Panc1 (cell line): ENCODE measurements at regions not wholly inside any gene's neighbourhood (a gene's known extent, or its start where the extent isn't known, plus 50 kb on each side); places are given as distances from the start of the nearest gene placed in this dataset.

Experiments
- ATAC-seq: fragments of 200-7000 bp; cut with Tn5 transposase; 2 replicates; pipeline ENCODE4 v1.9.1; 2020; ENCODE audit warnings: mild to moderate bottlenecking, moderate library complexity
- BruUV-seq: library from RNA; stranded (reverse); fragments of 400-500 nt; replicated peaks from 2 replicates; lab custom pipeline; 2021; lab: Mats Ljungman, UMichigan
- CTCF ChIA-PET: fragments of 300-600 bp; sonication (Branson Sonifier 250); formaldehyde crosslinking; loops from one replicate; lab custom pipeline; 2022; ENCODE audit warnings: antibody characterized with exemption; lab: Charles Lee
- POLR2A ChIA-PET: fragments of 300-600 bp; sonication (Branson Sonifier 250); formaldehyde crosslinking; loops from one replicate; lab custom pipeline; 2022; ENCODE audit warnings: antibody characterized with exemption; lab: Charles Lee
- DNase-seq: peaks from one replicate; pipeline ENCODE4 v3.0.0-alpha.2; 2010; ENCODE audit warnings: low read depth, low spot score
- H3K27ac ChIP-seq: 2 replicates; pipeline ENCODE4 v1.5.1; 2011; ENCODE audit warnings: mild to moderate bottlenecking, low read length, inconsistent platforms
- H3K27me3 ChIP-seq: fragments of 200-500 bp; sonication (Bioruptor generic); 2 replicates; pipeline ENCODE4 v1.6.0; 2014; ENCODE audit warnings: low read length, inconsistent platforms; ENCODE audit not compliant: control insufficient read depth, insufficient read depth
- H3K36me3 ChIP-seq: fragments of 200-500 bp; sonication (Bioruptor generic); 2 replicates; pipeline ENCODE4 v1.5.1; 2014; ENCODE audit warnings: inconsistent platforms, mild to moderate bottlenecking, low read length, moderate library complexity; ENCODE audit not compliant: control insufficient read depth, insufficient read depth
- H3K4me1 ChIP-seq: 2 replicates; pipeline ENCODE4 v1.5.1; 2011; ENCODE audit warnings: inconsistent platforms, mild to moderate bottlenecking, low read length, moderate library complexity; ENCODE audit not compliant: control insufficient read depth, insufficient read depth
- H3K4me3 ChIP-seq, 2 experiments: 2 replicates each; pipeline ENCODE4 v1.5.1; 2011 to 2012; ENCODE audit warnings: low read depth in 2 of 2, low read length in 2 of 2, mild to moderate bottlenecking in 2 of 2, inconsistent platforms in 1 of 2, moderate library complexity in 1 of 2
- H3K9me3 ChIP-seq: fragments of 200-500 bp; sonication (Bioruptor generic); 2 replicates; pipeline ENCODE4 v1.5.1; 2014; ENCODE audit warnings: low read depth, mild to moderate bottlenecking, inconsistent platforms, low read length, moderate library complexity; ENCODE audit not compliant: control insufficient read depth, insufficient read depth
- POLR2AphosphoS5 ChIP-seq: IDR thresholded peaks from 2 replicates; pipeline ENCODE4 v1.6.1; 2012; ENCODE audit warnings: mild to moderate bottlenecking, low read depth, low read length, moderate library complexity
- SIN3A ChIP-seq: IDR thresholded peaks from 2 replicates; pipeline ENCODE4 v1.6.1; 2012; ENCODE audit warnings: low read depth, mild to moderate bottlenecking, low read length, moderate library complexity, borderline replicate concordance; ENCODE audit not compliant: insufficient read depth
- TCF7L2 ChIP-seq: IDR thresholded peaks from 2 replicates; pipeline ENCODE4 v1.6.1; 2011; ENCODE audit warnings: mild to moderate bottlenecking, low read depth, low read length, inconsistent platforms
- in situ Hi-C: cut with HindIII; loops from 2 replicates; pipeline ENCODE4 v1.10.0; 2016; ENCODE audit warnings: low sequenced_read_pairs, low pct_unique_long_range_greater_than_20kb
- intact Hi-C: fragments of 100-400 bp; cut with micrococcal nuclease; formaldehyde crosslinking; loops from one replicate; pipeline ENCODE4 v1.10.0; 2022; ENCODE audit not compliant: unreplicated experiment
- TF ChIP-seq, protein P1 (sequence below): fragments of 450-650 bp; IDR thresholded peaks from 2 replicates; pipeline ENCODE4 v1.5.1; 2017; ENCODE audit warnings: mild to moderate bottlenecking
- TF ChIP-seq, protein P2 (sequence below), 2 experiments: IDR thresholded peaks; 2 replicates each; pipeline ENCODE4 v1.6.1; 2011 to 2012; ENCODE audit warnings: low read depth in 2 of 2, control low read depth in 1 of 2, low read length in 1 of 2, mild to moderate bottlenecking in 1 of 2, moderate library complexity in 1 of 2; ENCODE audit not compliant: insufficient read depth in 1 of 2

DNA sequence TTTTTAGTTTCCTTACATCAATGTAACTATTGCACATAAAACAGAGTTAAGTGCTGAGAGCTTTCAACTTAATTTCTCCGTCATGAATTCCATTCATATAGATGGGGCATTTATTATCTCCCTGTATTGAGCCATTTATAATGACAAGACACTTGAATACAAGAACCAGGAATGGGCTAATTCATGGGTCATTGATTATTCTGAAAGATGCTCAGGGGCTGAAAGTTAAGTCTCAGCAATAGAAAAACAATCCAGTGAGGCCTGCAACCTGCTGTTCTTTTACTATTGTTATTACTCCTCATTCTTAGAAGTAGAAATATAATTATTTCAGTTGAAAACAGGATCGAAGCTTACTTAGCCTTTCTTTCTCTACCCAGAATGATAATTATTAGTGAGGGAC is 307.7 kb downstream of the MMUT start:
- BruUV-seq = no TSS peak
- intact Hi-C loops = no loop called here
- TF ChIP-seq POLR2AphosphoS5 (no peak), TCF7L2 (no peak), SIN3A (no peak)
- TF ChIP-seq, protein P1, sequence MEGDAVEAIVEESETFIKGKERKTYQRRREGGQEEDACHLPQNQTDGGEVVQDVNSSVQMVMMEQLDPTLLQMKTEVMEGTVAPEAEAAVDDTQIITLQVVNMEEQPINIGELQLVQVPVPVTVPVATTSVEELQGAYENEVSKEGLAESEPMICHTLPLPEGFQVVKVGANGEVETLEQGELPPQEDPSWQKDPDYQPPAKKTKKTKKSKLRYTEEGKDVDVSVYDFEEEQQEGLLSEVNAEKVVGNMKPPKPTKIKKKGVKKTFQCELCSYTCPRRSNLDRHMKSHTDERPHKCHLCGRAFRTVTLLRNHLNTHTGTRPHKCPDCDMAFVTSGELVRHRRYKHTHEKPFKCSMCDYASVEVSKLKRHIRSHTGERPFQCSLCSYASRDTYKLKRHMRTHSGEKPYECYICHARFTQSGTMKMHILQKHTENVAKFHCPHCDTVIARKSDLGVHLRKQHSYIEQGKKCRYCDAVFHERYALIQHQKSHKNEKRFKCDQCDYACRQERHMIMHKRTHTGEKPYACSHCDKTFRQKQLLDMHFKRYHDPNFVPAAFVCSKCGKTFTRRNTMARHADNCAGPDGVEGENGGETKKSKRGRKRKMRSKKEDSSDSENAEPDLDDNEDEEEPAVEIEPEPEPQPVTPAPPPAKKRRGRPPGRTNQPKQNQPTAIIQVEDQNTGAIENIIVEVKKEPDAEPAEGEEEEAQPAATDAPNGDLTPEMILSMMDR = no peak
- TF ChIP-seq, protein P2, sequence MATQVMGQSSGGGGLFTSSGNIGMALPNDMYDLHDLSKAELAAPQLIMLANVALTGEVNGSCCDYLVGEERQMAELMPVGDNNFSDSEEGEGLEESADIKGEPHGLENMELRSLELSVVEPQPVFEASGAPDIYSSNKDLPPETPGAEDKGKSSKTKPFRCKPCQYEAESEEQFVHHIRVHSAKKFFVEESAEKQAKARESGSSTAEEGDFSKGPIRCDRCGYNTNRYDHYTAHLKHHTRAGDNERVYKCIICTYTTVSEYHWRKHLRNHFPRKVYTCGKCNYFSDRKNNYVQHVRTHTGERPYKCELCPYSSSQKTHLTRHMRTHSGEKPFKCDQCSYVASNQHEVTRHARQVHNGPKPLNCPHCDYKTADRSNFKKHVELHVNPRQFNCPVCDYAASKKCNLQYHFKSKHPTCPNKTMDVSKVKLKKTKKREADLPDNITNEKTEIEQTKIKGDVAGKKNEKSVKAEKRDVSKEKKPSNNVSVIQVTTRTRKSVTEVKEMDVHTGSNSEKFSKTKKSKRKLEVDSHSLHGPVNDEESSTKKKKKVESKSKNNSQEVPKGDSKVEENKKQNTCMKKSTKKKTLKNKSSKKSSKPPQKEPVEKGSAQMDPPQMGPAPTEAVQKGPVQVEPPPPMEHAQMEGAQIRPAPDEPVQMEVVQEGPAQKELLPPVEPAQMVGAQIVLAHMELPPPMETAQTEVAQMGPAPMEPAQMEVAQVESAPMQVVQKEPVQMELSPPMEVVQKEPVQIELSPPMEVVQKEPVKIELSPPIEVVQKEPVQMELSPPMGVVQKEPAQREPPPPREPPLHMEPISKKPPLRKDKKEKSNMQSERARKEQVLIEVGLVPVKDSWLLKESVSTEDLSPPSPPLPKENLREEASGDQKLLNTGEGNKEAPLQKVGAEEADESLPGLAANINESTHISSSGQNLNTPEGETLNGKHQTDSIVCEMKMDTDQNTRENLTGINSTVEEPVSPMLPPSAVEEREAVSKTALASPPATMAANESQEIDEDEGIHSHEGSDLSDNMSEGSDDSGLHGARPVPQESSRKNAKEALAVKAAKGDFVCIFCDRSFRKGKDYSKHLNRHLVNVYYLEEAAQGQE (IDR thresholded peaks at IDR 0.05; ENCODE audit: insufficient read depth in 1 of 2, low read depth in 2 of 2, low read length in 1 of 2) = no peak
- Histone ChIP-seq H3K27ac (no peak overlapping the region), H3K36me3 (no peaks in the 10 kb centered on the region), H3K4me3 (no peak overlapping the region), H3K4me1 (no peaks in the 10 kb centered on the region), H3K9me3 (no peaks in the 10 kb centered on the region), H3K27me3 (no peaks in the 10 kb centered on the region)
- ChIA-PET POLR2A (no interaction called here), CTCF (no interaction called here)
- DNase-seq (no peak), ATAC-seq (no peak)
- in situ Hi-C loops = no loop called here

DNA sequence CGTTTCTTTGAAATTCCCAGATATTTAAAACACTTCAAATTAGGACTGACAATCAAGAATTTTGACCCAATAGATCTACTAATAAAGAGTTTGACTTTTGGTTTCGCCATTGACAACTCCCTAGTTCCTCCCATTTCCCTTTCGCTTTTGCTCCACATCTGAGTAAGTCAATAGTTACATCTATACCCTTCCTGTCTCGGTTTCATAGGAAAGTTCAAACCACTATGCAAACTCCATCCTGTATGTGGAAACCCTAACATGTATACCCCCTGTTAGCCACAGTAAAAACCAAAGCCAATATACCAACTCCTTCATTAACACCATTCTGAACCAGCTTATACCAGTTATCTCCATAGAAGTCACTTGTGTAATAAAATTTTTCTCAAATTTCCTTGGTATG is 311.1 kb downstream of the MMUT start:
- BruUV-seq = no TSS peak
- in situ Hi-C loops (no loop called here), intact Hi-C loops (no loop called here)
- no peaks in the 10 kb centered on the region for H3K4me1 ChIP-seq
- no peaks in the 10 kb centered on the region for H3K9me3 ChIP-seq
- ChIA-PET CTCF (no interaction called here), POLR2A (no interaction called here)
- H3K27ac ChIP-seq = no peak overlapping the region
- no peak for TF ChIP-seq SIN3A
- TF ChIP-seq, protein P2 (IDR thresholded peaks at IDR 0.05; ENCODE audit: insufficient read depth in 1 of 2, low read depth in 2 of 2, low read length in 1 of 2) = no peak
- no peak for TF ChIP-seq POLR2AphosphoS5
- TF ChIP-seq, protein P1 = no peak
- TF ChIP-seq TCF7L2 = no peak
- H3K27me3 ChIP-seq = no peaks in the 10 kb centered on the region
- no peak for DNase-seq
- ATAC-seq = no peak
- no peaks in the 10 kb centered on the region for H3K36me3 ChIP-seq
- no peak overlapping the region for H3K4me3 ChIP-seq
